Epidermal melanocyte (primary cell): ENCODE measurements at regions not wholly inside any gene's neighbourhood (a gene's known extent, or its start where the extent isn't known, plus 50 kb on each side); places are given as distances from the start of the nearest gene placed in this dataset.

Source experiments
- DNase-seq: peaks from one replicate; pipeline ENCODE4 v3.0.0; 2011; ENCODE audit warnings: low spot score; ENCODE audit not compliant: insufficient read length

- no peak for DNase-seq
These were observed 81.5 kb downstream of the NDUFS5 start for GRCh38 chr1:39107341-39108290.

- DNase-seq: no peak
These were observed 83.5 kb downstream of the NDUFS5 start for GRCh38 chr1:39109644-39110043.

- DNase-seq: no peak
These were observed 84.2 kb downstream of the NDUFS5 start for GRCh38 chr1:39110325-39110851.

- no peak for DNase-seq
These were observed 84.7 kb downstream of the NDUFS5 start for GRCh38 chr1:39110882-39111281.

GRCh38 chr1:39113109-39113743, 87.1 kb downstream of the NDUFS5 start:
- no peak for DNase-seq

- no peak for DNase-seq
These were observed 89.0 kb upstream of the MACF1 start for GRCh38 chr1:39115271-39116110.

GRCh38 chr1:39116116-39116607, 88.3 kb upstream of the MACF1 start:
- no peak for DNase-seq

- DNase-seq: no peak
These were observed 87.4 kb upstream of the MACF1 start for GRCh38 chr1:39116860-39117728.

- DNase-seq: no peak
These were observed 86.5 kb upstream of the MACF1 start for GRCh38 chr1:39117899-39118450.

GRCh38 chr1:39122056-39122455, 82.4 kb upstream of the MACF1 start:
- DNase-seq: no peak

- no peak for DNase-seq
These were observed 80.2 kb upstream of the MACF1 start for GRCh38 chr1:39124282-39124681.

- DNase-seq: no peak
These were observed 77.0 kb upstream of the MACF1 start for GRCh38 chr1:39127513-39127912.

GRCh38 chr1:39128126-39128525, 76.4 kb upstream of the MACF1 start:
- no peak for DNase-seq

- DNase-seq: no peak
These were observed 75.5 kb upstream of the MACF1 start for GRCh38 chr1:39128959-39129358.

- DNase-seq: no peak
These were observed 75.0 kb upstream of the MACF1 start for GRCh38 chr1:39129514-39129913.

- DNase-seq: no peak
These were observed 74.2 kb upstream of the MACF1 start for GRCh38 chr1:39130325-39130724.

- no peak for DNase-seq
These were observed 72.6 kb upstream of the MACF1 start for GRCh38 chr1:39131940-39132339.

GRCh38 chr1:39132505-39133339, 71.8 kb upstream of the MACF1 start:
- DNase-seq: no peak

GRCh38 chr1:39133340-39133684, 71.2 kb upstream of the MACF1 start:
- no peak for DNase-seq
